ENCODE measurements at regions not wholly inside any gene's neighbourhood (a gene's known extent, or its start where the extent isn't known, plus 50 kb on each side); places are given as distances from the start of the nearest gene placed in this dataset.

DNA sequence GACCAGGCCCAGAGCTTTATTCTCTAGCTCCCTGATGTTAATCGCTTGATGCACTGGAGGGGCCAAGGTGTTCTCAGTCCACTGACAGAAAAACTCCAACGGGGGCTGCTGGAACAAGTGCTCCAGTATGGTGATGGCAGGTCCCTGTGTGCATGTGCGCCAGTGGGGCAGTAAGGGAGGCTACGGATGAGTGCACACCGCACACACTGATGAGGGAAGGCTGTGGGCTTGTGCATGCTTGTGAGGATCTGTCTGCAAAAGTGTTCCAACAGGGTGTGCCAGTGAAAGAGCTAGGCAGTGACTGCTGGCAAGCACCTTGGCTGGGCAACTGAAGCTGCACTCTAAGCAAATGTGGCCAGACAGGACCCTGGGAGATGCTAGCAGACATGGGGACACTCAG lies 229.7 kb upstream of the FOXG1 start:
- Histone ChIP-seq H3K9ac (no peak overlapping the region), H3K9me2 (ENCODE audit: insufficient read depth) (no peaks in the 10 kb centered on the region), H3K4me1 (ENCODE audit: insufficient read depth) (no peaks in the 10 kb centered on the region), H3F3A (ENCODE audit: insufficient read depth) (no peaks in the 10 kb centered on the region), H3K4me2 (ENCODE audit: unreplicated experiment) (no peak overlapping the region), H3K36me3 (ENCODE audit: low read depth) (no peaks in the 10 kb centered on the region), H3K27ac (no peak overlapping the region), H3K9me3 (ENCODE audit: low read depth) (no peaks in the 10 kb centered on the region), H3K79me2 (ENCODE audit: insufficient read depth) (no peaks in the 10 kb centered on the region), H2AFZ (no peak overlapping the region), H3K4me3 (no peak overlapping the region), H3K27me3 (replicated peaks; ENCODE audit: insufficient read depth) (no peaks in the 10 kb centered on the region), H4K20me1 (ENCODE audit: insufficient read depth) (no peaks in the 10 kb centered on the region)
- 35 to 38% methylated on average over 5 of the region's 5 CpGs for WGBS, 2 experiments (ENCODE audit: low coverage in 1 of 2, low lambda C conversion rate in 2 of 2, missing lambda C conversion rate in 2 of 2)
- TF ChIP-seq EZH2phosphoT487 (IDR thresholded peaks at IDR 0.05; ENCODE audit: insufficient read depth, low read depth) (no peak), EZH2 (IDR thresholded peaks at IDR 0.05; ENCODE audit: insufficient read depth, poor library complexity, severe bottlenecking) (no peak)
- DNase-seq, result no peak
- in situ Hi-C loops (cut with MboI), result no loop called here

DNA sequence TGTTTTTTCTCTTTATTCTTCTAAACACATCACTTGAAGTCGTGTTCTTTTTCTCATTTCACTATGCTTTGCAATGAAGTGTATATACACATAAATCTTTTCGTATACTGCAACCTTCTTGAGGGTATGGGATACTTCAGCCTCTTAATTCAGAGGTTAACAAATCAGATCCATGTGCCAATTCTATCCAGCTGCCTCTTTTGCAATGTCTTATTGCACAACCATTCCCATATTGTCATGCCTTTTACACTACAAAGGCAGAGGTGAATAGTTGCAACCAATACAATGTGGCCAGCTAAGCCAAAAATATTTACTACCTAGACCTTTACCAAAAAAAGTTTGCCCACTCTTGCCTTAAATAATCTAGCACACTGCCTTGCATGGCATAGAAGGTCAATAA lies 224.5 kb upstream of the FOXG1 start:
- 3 to 10% methylated on average over 2 of the region's 2 CpGs for WGBS, 2 experiments (ENCODE audit: low coverage in 1 of 2, low lambda C conversion rate in 2 of 2, missing lambda C conversion rate in 2 of 2)
- DNase-seq, result no peak
- in situ Hi-C loops (cut with MboI), result no loop called here
- no peak overlapping the region for H3K4me3 ChIP-seq
- no peaks in the 10 kb centered on the region for H3K4me1 ChIP-seq (ENCODE audit: insufficient read depth)
- H4K20me1 ChIP-seq (ENCODE audit: insufficient read depth), result no peaks in the 10 kb centered on the region
- H3K27me3 ChIP-seq (replicated peaks; ENCODE audit: insufficient read depth), result no peaks in the 10 kb centered on the region
- H3F3A ChIP-seq (ENCODE audit: insufficient read depth), result no peaks in the 10 kb centered on the region
- no peaks in the 10 kb centered on the region for H3K9me3 ChIP-seq (ENCODE audit: low read depth)
- no peak overlapping the region for H2AFZ ChIP-seq
- H3K36me3 ChIP-seq (ENCODE audit: low read depth), result no peaks in the 10 kb centered on the region
- H3K27ac ChIP-seq, result no peak overlapping the region
- no peak overlapping the region for H3K9ac ChIP-seq
- H3K79me2 ChIP-seq (ENCODE audit: insufficient read depth), result no peaks in the 10 kb centered on the region
- H3K4me2 ChIP-seq (ENCODE audit: unreplicated experiment), result no peak overlapping the region
- no peak for TF ChIP-seq EZH2 (IDR thresholded peaks at IDR 0.05; ENCODE audit: insufficient read depth, poor library complexity, severe bottlenecking)
- TF ChIP-seq EZH2phosphoT487 (IDR thresholded peaks at IDR 0.05; ENCODE audit: insufficient read depth, low read depth), result no peak
- H3K9me2 ChIP-seq (ENCODE audit: insufficient read depth), result no peaks in the 10 kb centered on the region

GRCh38 chr14:28565345-28565744 lies 201.2 kb upstream of the FOXG1 start:
- no peak for TF ChIP-seq EZH2phosphoT487 (IDR thresholded peaks at IDR 0.05; ENCODE audit: insufficient read depth, low read depth)
- no peak for TF ChIP-seq EZH2 (IDR thresholded peaks at IDR 0.05; ENCODE audit: insufficient read depth, poor library complexity, severe bottlenecking)

DNA sequence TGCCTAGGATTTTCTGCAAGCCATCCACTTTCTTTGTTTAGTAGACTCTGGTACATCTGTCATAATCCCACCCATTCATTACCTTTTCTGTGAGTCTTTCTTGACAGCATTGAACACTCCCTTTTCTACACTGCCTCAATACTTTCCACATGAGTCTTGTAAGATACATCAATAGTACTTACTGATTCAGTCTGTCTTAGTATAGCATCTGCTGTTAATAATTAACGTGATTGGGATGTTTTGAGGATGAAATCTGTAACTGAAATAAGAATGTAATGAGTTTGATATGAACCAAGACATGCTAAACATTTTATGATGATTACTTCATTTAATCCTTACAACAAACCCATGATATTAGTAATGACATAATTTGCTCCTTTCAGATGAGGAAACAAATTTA lies 196.2 kb upstream of the FOXG1 start:
- Histone ChIP-seq H3K9me2 (ENCODE audit: insufficient read depth) (no peaks in the 10 kb centered on the region), H3K27ac (no peak overlapping the region), H3K79me2 (ENCODE audit: insufficient read depth) (no peaks in the 10 kb centered on the region), H3K4me1 (ENCODE audit: insufficient read depth) (no peaks in the 10 kb centered on the region), H3K9me3 (ENCODE audit: low read depth) (peaks cover 4% of the 10 kb centered on the region), H4K20me1 (ENCODE audit: insufficient read depth) (no peaks in the 10 kb centered on the region), H3K4me3 (no peak overlapping the region), H2AFZ (no peak overlapping the region), H3K36me3 (ENCODE audit: low read depth) (no peaks in the 10 kb centered on the region), H3K4me2 (ENCODE audit: unreplicated experiment) (no peak overlapping the region), H3K27me3 (replicated peaks; ENCODE audit: insufficient read depth) (no peaks in the 10 kb centered on the region), H3K9ac (no peak overlapping the region), H3F3A (ENCODE audit: insufficient read depth) (no peaks in the 10 kb centered on the region)
- TF ChIP-seq EZH2phosphoT487 (IDR thresholded peaks at IDR 0.05; ENCODE audit: insufficient read depth, low read depth) (no peak), EZH2 (IDR thresholded peaks at IDR 0.05; ENCODE audit: insufficient read depth, poor library complexity, severe bottlenecking) (no peak)
- DNase-seq, result no peak
- in situ Hi-C loops (cut with MboI), result no loop called here
- 0% methylated on average over 1 of the region's 1 CpG for WGBS, 2 experiments (ENCODE audit: low coverage in 1 of 2, low lambda C conversion rate in 2 of 2, missing lambda C conversion rate in 2 of 2)

More at GRCh38 chr14:28565345-28565744, 201.2 kb upstream of the FOXG1 start:
- peaks cover 4% of the 10 kb centered on the region for H3K9me3 ChIP-seq (ENCODE audit: low read depth)
- H3K27ac ChIP-seq, result no peak overlapping the region
- no peaks in the 10 kb centered on the region for H3F3A ChIP-seq (ENCODE audit: insufficient read depth)
- DNase-seq, result no peak
- no peak overlapping the region for H2AFZ ChIP-seq
- no peaks in the 10 kb centered on the region for H3K79me2 ChIP-seq (ENCODE audit: insufficient read depth)
- H3K4me2 ChIP-seq (ENCODE audit: unreplicated experiment), result no peak overlapping the region
- in situ Hi-C loops (cut with MboI), result no loop called here
- no peak overlapping the region for H3K9ac ChIP-seq
- H4K20me1 ChIP-seq (ENCODE audit: insufficient read depth), result no peaks in the 10 kb centered on the region
- H3K9me2 ChIP-seq (ENCODE audit: insufficient read depth), result no peaks in the 10 kb centered on the region
- no peak overlapping the region for H3K4me3 ChIP-seq
- no peaks in the 10 kb centered on the region for H3K36me3 ChIP-seq (ENCODE audit: low read depth)
- no peaks in the 10 kb centered on the region for H3K4me1 ChIP-seq (ENCODE audit: insufficient read depth)
- H3K27me3 ChIP-seq (replicated peaks; ENCODE audit: insufficient read depth), result no peaks in the 10 kb centered on the region

DNA sequence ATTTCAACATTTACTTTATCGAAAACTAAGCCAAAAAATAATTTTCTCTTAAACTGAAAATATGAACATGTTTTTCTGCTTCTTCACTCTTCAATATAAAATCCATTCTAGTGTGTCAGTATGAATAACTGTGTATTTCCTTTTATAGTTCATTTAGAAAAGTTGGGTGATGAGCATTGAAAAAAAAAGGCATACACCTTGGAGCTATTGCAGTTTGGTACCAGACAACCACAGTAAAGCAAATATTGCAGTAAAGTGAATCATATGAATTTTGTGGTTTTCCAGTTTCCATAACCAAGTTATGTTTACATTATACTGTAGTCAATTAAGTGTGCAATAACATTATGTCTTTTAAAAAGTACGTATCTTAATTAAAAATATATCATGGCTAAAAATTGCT lies 195.0 kb upstream of the FOXG1 start:
- 26 to 31% methylated on average over 2 of the region's 2 CpGs for WGBS, 2 experiments (ENCODE audit: low coverage in 1 of 2, low lambda C conversion rate in 2 of 2, missing lambda C conversion rate in 2 of 2)
- Histone ChIP-seq H3K9me3 (ENCODE audit: low read depth) (peaks cover 4% of the 10 kb centered on the region), H3K36me3 (ENCODE audit: low read depth) (no peaks in the 10 kb centered on the region), H3K4me1 (ENCODE audit: insufficient read depth) (no peaks in the 10 kb centered on the region), H3F3A (ENCODE audit: insufficient read depth) (no peaks in the 10 kb centered on the region), H3K4me2 (ENCODE audit: unreplicated experiment) (no peak overlapping the region), H3K79me2 (ENCODE audit: insufficient read depth) (no peaks in the 10 kb centered on the region), H3K27me3 (replicated peaks; ENCODE audit: insufficient read depth) (no peaks in the 10 kb centered on the region), H3K4me3 (no peak overlapping the region), H3K9ac (no peak overlapping the region), H3K9me2 (ENCODE audit: insufficient read depth) (no peaks in the 10 kb centered on the region), H2AFZ (no peak overlapping the region), H3K27ac (no peak overlapping the region), H4K20me1 (ENCODE audit: insufficient read depth) (no peaks in the 10 kb centered on the region)
- in situ Hi-C loops (cut with MboI), result no loop called here
- DNase-seq, result no peak
- TF ChIP-seq EZH2 (IDR thresholded peaks at IDR 0.05; ENCODE audit: insufficient read depth, poor library complexity, severe bottlenecking) (no peak), EZH2phosphoT487 (IDR thresholded peaks at IDR 0.05; ENCODE audit: insufficient read depth, low read depth) (no peak)
